MV-4-11 (cell line): ENCODE measurements at regions not wholly inside any gene's neighbourhood (a gene's known extent, or its start where the extent isn't known, plus 50 kb on each side); places are given as distances from the start of the nearest gene placed in this dataset.
"Not testable (repeated sequence)": the region's sequence is repeated elsewhere in the genome, so short reads cannot be mapped to it uniquely, and the experiment has no call there.

Experiments used
- DNase-seq: peaks from one replicate; lab custom pipeline; 2025; lab: John Stamatoyannopoulos, UW

- no peak for DNase-seq
These were observed 67.9 kb downstream of the TTLL2 start for GRCh38 chr6:167392631-167393316.

GRCh38 chr6:167393731-167394130 lies 68.8 kb downstream of the TTLL2 start:
- no peak for DNase-seq

- DNase-seq = no peak
These were observed 69.5 kb downstream of the TTLL2 start for GRCh38 chr6:167394339-167394738.

GRCh38 chr6:167394820-167395219 lies 69.9 kb downstream of the TTLL2 start:
- DNase-seq = no peak

- DNase-seq = no peak
These were observed 71.3 kb downstream of the TTLL2 start for GRCh38 chr6:167396068-167396658.

GRCh38 chr6:167396659-167397490 lies 72.0 kb downstream of the TTLL2 start:
- no peak for DNase-seq

GRCh38 chr6:167397712-167398111 lies 72.8 kb downstream of the TTLL2 start:
- no peak for DNase-seq

GRCh38 chr6:167398214-167399050 lies 73.5 kb downstream of the TTLL2 start:
- DNase-seq = no peak

- no peak for DNase-seq
These were observed 74.1 kb downstream of the TTLL2 start for GRCh38 chr6:167399051-167399387.

- DNase-seq = no peak
These were observed 74.7 kb downstream of the TTLL2 start for GRCh38 chr6:167399599-167399998.

GRCh38 chr6:167400482-167401138 lies 75.7 kb downstream of the TTLL2 start:
- DNase-seq = no peak

- DNase-seq = no peak
These were observed 76.8 kb downstream of the TTLL2 start for GRCh38 chr6:167401525-167402194.

GRCh38 chr6:167402195-167402686 lies 77.4 kb downstream of the TTLL2 start:
- DNase-seq = no peak

- no peak for DNase-seq
These were observed 78.5 kb downstream of the TTLL2 start for GRCh38 chr6:167403427-167403826.

GRCh38 chr6:167404385-167405049 lies 79.6 kb downstream of the TTLL2 start:
- DNase-seq = no peak

GRCh38 chr6:167405778-167406532 lies 81.1 kb downstream of the TTLL2 start:
- no peak for DNase-seq

- not testable (repeated sequence) for DNase-seq
These were observed 81.8 kb downstream of the TTLL2 start for GRCh38 chr6:167406533-167407238.

- no peak for DNase-seq
These were observed 82.6 kb downstream of the TTLL2 start for GRCh38 chr6:167407239-167408064.
